SK-N-MC (cell line): ENCODE measurements at regions not wholly inside any gene's neighbourhood (a gene's known extent, or its start where the extent isn't known, plus 50 kb on each side); places are given as distances from the start of the nearest gene placed in this dataset.

Experiments used
- DNase-seq: peaks from one replicate; pipeline ENCODE4 v3.0.0-alpha.2; 2011; ENCODE audit warnings: low read depth, low spot score
- H3K27ac ChIP-seq: fragments of 200-600 bp; sonication (generic); 2 replicates; pipeline ENCODE4 v1.5.1; 2016; ENCODE audit warnings: mixed run types
- H3K36me3 ChIP-seq: fragments of 200-600 bp; sonication (generic); 2 replicates; pipeline ENCODE4 v1.6.1; 2017; ENCODE audit warnings: antibody characterized with exemption, low read length, mixed read lengths; ENCODE audit not compliant: insufficient read depth
- H3K4me3 ChIP-seq: fragments of 200-600 bp; sonication (generic); 2 replicates; pipeline ENCODE4 v1.5.1; 2016
- H3K9ac ChIP-seq: fragments of 200-600 bp; sonication (generic); 2 replicates; pipeline ENCODE4 v1.8.0; 2017; ENCODE audit warnings: mixed run types, mixed read lengths; ENCODE audit not compliant: insufficient read length
- H3K9me3 ChIP-seq: fragments of 200-600 bp; sonication (generic); 2 replicates; pipeline ENCODE4 v1.6.1; 2017; ENCODE audit warnings: low read depth, mild to moderate bottlenecking, antibody characterized with exemption, low read length, moderate library complexity, mixed read lengths
- EZH2 ChIP-seq: fragments of 200-600 bp; sonication (generic); IDR thresholded peaks from one replicate; pipeline ENCODE4 v1.6.1; 2017; ENCODE audit warnings: antibody characterized with exemption
- FOXP2 ChIP-seq: optimal IDR thresholded peaks from 2 replicates; pipeline ENCODE3; 2011; ENCODE audit warnings: mild to moderate bottlenecking, moderate library complexity; ENCODE audit not compliant: insufficient read depth; ENCODE audit errors: extremely low read length, control extremely low read depth
- POLR2AphosphoS5 ChIP-seq: IDR thresholded peaks from 2 replicates; pipeline ENCODE4 v1.6.1; 2012; ENCODE audit warnings: mild to moderate bottlenecking, low read depth, low read length, borderline replicate concordance

DNA sequence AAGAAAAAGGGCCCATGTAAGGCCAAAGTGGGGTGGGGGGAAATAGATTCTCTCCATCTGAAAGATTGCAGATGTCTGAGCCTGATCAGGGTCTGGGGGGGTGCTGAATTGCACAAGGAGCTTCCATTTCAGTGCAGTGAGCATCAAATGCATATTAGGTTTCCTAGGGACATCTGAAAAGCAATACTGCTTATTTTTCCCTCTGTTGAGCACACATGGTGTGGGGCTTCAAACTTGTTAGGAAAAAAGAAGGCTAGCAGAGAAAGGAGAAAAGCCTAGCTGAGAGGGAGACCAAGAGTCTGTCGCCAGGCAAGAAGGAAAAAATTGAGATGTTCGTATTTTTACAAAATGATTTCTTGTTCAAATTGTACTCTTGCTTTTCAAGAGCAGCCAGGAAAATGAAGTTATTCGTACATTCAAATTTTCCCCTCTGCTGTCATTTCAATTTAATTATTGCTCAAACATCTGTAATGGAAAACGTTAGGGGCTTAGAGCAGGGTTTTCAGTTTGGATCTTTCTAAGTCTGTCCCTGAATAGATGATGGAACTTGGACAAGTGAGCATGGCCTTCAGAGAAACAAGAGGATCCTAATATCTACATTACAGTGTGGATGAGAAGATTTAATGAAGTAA is 191.9 kb upstream of the GAS1 start:
- Histone ChIP-seq H3K9me3 (no peaks in the 10 kb centered on the region), H3K27ac (no peak overlapping the region), H3K36me3 (no peaks in the 10 kb centered on the region), H3K4me3 (no peak overlapping the region), H3K9ac (no peak overlapping the region)
- TF ChIP-seq EZH2 (no peak), FOXP2 (no peak), POLR2AphosphoS5 (no peak)
- DNase-seq, result no peak

DNA sequence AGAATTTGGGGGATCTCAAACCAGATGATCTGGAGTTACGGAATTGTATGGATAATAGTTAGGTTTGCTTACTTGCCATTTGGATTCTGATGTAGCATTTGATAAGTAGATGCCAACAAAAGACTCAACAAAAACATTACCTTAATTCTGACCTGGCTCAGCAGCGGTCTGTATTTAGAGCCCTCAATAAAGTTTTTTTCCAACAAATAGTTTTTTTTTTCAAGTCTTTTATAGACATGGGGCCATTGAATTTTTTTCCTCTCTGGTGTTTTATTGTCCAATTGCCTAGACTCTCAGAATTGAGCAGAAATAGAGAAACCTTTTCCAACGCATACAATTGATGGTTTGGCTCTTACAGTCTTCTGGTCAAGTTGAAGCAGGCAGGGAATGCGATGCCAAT is 192.8 kb upstream of the GAS1 start:
- no peak for TF ChIP-seq POLR2AphosphoS5
- TF ChIP-seq FOXP2, result no peak
- no peak for TF ChIP-seq EZH2
- Histone ChIP-seq H3K27ac (no peak overlapping the region), H3K36me3 (no peaks in the 10 kb centered on the region), H3K9me3 (no peaks in the 10 kb centered on the region), H3K4me3 (no peak overlapping the region), H3K9ac (no peak overlapping the region)
- no peak for DNase-seq

DNA sequence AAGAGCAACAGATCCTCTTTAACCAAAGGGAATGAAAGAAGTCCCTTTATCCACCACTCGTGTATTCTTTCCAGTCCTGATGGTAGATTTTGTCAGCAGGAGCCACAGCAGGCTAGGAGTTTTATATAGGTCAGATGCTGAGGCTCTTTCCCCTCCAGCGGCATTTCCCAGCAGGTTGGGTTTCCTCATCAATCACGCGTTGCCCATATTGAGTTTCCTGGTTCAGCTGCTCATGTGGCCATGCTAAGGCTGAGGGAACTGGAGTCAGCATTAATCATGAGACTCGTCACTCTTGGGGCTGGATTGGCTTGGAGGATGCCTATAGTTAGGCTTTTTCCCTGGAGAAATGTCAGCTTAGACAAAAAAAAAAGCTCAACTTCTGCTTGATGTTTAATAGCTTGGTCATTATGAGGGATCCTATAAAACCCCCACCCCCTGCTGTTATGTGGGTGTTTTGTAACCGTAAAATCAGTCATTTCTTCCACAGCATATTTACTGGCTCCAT is 193.4 kb upstream of the GAS1 start:
- DNase-seq, result peak; percentile 18
- no peak overlapping the region for H3K9ac ChIP-seq
- no peaks in the 10 kb centered on the region for H3K9me3 ChIP-seq
- no peak overlapping the region for H3K27ac ChIP-seq
- TF ChIP-seq POLR2AphosphoS5 (no peak), FOXP2 (no peak), EZH2 (no peak)
- no peaks in the 10 kb centered on the region for H3K36me3 ChIP-seq
- no peak overlapping the region for H3K4me3 ChIP-seq

DNA sequence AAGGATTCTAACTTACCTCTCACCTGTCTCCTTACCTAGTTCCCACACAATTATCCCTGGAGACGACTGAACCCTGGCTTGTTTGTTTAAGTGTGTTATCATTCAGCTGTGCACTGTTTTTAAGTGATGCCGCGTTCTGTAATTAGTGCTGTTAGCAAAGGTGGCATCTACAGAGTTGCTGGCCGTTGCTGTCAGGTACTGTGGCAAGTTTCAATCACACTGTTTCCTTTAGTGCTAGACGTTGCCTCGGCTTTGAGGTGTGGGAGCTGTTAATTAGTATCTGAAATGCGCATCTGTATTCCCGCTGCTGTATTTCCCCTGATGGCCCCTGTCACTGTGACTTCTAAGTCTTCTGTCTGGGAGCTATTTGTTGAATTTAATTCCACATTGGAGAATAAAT is 193.8 kb upstream of the GAS1 start:
- TF ChIP-seq EZH2, result no peak
- no peak for TF ChIP-seq FOXP2
- TF ChIP-seq POLR2AphosphoS5, result no peak
- DNase-seq, result no peak

DNA sequence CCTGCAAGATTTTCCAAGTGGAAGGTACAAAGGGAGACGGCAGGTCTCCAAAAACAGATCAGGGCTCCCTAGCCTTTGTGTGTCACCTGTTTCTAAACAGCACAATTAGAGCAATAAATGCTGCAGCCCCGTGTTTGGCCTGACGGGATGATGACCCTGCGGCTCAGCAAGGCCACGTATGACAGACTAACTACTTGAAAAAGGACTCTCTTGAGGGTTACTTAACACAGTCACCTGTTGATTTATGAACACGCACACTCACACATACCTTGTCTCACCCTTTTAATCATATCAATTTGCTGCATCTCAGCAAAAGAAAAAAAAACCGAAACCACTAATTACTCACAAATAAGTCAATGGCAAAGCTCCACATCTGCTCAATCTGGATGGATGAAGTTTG is 199.6 kb upstream of the GAS1 start:
- no peak for DNase-seq
- TF ChIP-seq POLR2AphosphoS5 (no peak), EZH2 (no peak), FOXP2 (no peak)
- no peaks in the 10 kb centered on the region for H3K36me3 ChIP-seq
- H3K9ac ChIP-seq, result no peak overlapping the region
- no peak overlapping the region for H3K27ac ChIP-seq
- no peaks in the 10 kb centered on the region for H3K9me3 ChIP-seq
- H3K4me3 ChIP-seq, result no peak overlapping the region

More for the DNA sequence above, 193.8 kb upstream of the GAS1 start:
- Histone ChIP-seq H3K9me3 (no peaks in the 10 kb centered on the region), H3K9ac (no peak overlapping the region), H3K27ac (no peak overlapping the region), H3K36me3 (no peaks in the 10 kb centered on the region), H3K4me3 (no peak overlapping the region)

DNA sequence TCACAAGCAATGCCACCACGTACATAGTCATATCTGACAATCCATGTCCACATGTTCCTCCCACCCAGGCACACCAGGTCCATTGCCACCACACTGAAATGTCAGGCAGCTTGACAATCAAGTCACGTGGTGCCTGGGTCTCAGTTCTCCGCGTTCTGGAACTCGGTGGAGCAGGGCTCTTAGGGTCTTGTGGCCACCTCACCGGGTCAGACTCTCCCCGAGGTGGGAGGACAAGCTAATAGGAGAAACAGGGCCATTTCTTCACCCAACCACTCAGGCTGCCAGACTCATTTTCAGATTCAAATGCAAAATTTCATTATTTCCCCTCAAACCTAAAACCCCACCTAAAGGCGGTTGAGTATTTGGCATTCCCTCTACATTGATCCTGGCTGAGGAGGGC is 200.5 kb upstream of the GAS1 start:
- Histone ChIP-seq H3K27ac (no peak overlapping the region), H3K9me3 (no peaks in the 10 kb centered on the region), H3K36me3 (no peaks in the 10 kb centered on the region), H3K9ac (no peak overlapping the region), H3K4me3 (no peak overlapping the region)
- no peak for DNase-seq
- no peak for TF ChIP-seq POLR2AphosphoS5
- TF ChIP-seq EZH2, result no peak
- TF ChIP-seq FOXP2, result no peak

DNA sequence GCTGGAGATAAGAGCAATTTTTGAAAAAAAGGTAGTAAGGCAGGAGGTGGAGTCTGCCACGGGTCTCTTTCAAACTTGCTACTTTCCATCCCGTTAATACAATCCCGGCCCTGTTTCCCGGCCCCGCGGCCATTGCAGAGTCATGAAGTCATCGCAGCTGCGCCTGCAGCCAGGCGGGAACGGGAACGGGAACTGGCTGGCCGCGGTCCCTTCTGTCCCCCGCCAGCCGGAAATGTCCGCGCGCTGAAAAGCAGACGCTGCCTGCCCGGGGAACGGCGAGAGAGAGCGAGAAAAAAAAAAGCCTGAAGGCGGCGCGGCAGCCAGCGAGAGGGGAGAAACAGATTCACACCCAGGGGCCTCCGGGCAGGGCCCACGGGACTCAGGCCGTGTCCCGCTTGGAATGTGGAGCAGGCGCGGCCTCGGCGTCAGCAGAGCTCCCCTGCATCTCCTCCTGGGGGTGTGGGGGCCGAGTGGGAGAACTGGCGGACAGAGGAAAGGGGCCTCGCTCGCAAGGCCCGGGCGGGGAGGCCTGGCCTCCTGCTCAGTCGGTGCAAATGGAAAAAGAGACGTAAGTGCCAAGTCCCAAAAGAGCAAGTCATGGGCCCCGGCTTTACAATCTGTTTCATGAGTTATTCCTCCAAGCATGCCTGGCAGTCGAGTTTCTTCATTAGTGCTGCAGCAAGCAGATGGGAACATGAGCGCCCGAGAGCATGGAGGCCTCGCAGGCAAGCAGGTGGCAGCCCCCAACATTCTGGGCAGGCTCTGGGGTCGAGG is 201.2 kb upstream of the GAS1 start:
- no peak overlapping the region for H3K4me3 ChIP-seq
- H3K27ac ChIP-seq, result no peak overlapping the region
- H3K9ac ChIP-seq, result no peak overlapping the region
- H3K9me3 ChIP-seq, result no peaks in the 10 kb centered on the region
- no peaks in the 10 kb centered on the region for H3K36me3 ChIP-seq
- DNase-seq, result no peak
- TF ChIP-seq POLR2AphosphoS5 (no peak), EZH2 (no peak), FOXP2 (no peak)

DNA sequence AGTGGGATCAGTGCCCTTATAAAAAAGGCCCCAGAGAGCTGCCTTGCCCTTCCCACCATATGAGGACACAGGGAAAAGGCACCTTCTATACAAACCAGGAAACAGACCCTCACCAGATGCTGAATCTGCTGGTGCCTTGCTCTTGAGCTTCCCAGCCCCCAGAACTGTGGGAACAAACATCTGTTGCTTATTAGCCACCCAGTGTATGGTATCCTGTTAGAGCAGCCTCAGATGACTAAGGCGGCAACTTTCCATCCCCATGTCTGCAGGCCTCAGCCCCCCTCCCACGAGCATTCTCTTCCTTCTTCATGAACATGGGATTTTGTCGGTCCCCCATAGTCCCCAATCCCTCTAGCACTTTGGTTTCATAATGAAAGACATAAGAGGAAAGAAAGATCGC is 202.5 kb upstream of the GAS1 start:
- DNase-seq, result no peak
- H3K27ac ChIP-seq, result no peak overlapping the region
- H3K9ac ChIP-seq, result no peak overlapping the region
- no peaks in the 10 kb centered on the region for H3K36me3 ChIP-seq
- TF ChIP-seq FOXP2 (no peak), EZH2 (no peak), POLR2AphosphoS5 (no peak)
- H3K4me3 ChIP-seq, result no peak overlapping the region
- H3K9me3 ChIP-seq, result no peaks in the 10 kb centered on the region

DNA sequence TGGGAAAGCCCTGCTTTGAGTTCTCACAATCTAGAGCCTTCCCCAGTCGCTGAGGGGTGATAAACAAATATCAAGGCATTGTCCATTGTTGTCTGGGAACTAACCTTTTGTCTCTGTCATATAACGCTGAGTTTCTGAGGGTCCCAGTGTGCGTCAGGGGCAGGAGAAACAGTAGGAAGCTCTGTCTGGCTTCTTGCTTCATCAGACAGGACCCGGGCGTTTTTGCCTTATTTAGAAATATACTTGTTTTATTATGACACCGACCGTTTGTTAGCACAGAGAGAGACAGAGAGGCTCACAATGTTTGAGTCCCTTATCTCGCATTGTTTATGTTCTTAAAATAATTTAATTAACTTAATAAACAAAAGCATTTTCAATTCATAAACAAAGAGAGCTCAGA is 204.9 kb upstream of the GAS1 start:
- no peak overlapping the region for H3K27ac ChIP-seq

More for the DNA sequence above, 204.9 kb upstream of the GAS1 start:
- TF ChIP-seq FOXP2, result no peak
- TF ChIP-seq POLR2AphosphoS5, result no peak
- no peak for TF ChIP-seq EZH2
- no peaks in the 10 kb centered on the region for H3K36me3 ChIP-seq
- no peak overlapping the region for H3K4me3 ChIP-seq
- no peaks in the 10 kb centered on the region for H3K9me3 ChIP-seq
- DNase-seq, result no peak
- no peak overlapping the region for H3K9ac ChIP-seq
